ENCODE measurements at regions not wholly inside any gene's neighbourhood (a gene's known extent, or its start where the extent isn't known, plus 50 kb on each side); places are given as distances from the start of the nearest gene placed in this dataset.

GRCh38 chr3:74145277-74145676 is 469.2 kb downstream of the CNTN3 start:
- TF ChIP-seq POLR2A (IDR thresholded peaks at IDR 0.05; ENCODE audit: low read length) (no peak), CTCF (IDR thresholded peaks at IDR 0.05) (no peak), CBX2 (IDR thresholded peaks at IDR 0.05; ENCODE audit: borderline replicate concordance, low read depth) (no peak), BHLHE40 (IDR thresholded peaks at IDR 0.05; ENCODE audit: low read depth, low read length) (no peak), RFX5 (IDR thresholded peaks at IDR 0.05) (no peak), RNF2 (IDR thresholded peaks at IDR 0.05; ENCODE audit: borderline replicate concordance, low read depth) (no peak)
